Activated CD4-positive, alpha-beta T cell treated with anti-CD3 and anti-CD28 coated beads, Interleukin-2, Interleukin-6, amounts not matched to agents 100 ng/mL and 50 ng/mL, durations not matched to agents 16 hours and 8 hours (primary cell): ENCODE measurements at regions not wholly inside any gene's neighbourhood (a gene's known extent, or its start where the extent isn't known, plus 50 kb on each side); places are given as distances from the start of the nearest gene placed in this dataset.
"Not testable (repeated sequence)": the region's sequence is repeated elsewhere in the genome, so short reads cannot be mapped to it uniquely, and the experiment has no call there.

Source experiments
- DNase-seq: peaks from one replicate; pipeline ENCODE4 v3.0.0-alpha.2; 2020

DNA sequence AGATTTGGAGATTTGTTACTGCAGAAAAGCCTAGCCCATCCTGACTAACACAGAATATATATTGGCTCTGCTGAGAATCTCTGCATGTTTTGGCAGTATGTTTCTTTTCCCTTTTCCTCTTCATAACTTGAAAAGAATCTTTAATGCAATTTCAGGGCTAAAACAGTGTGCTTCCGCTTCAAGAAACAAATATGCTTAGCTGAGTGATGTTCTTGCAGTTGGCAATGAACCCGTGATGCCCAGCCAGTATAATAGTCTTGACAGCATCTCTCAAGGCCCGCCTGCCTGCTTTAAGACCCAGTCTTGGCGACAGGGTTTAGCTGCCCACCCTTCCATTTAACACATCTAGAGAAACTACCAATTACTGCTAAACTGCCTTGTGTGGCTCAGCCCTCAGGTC lies 184.5 kb downstream of the INO80D start:
- no peak for DNase-seq

DNA sequence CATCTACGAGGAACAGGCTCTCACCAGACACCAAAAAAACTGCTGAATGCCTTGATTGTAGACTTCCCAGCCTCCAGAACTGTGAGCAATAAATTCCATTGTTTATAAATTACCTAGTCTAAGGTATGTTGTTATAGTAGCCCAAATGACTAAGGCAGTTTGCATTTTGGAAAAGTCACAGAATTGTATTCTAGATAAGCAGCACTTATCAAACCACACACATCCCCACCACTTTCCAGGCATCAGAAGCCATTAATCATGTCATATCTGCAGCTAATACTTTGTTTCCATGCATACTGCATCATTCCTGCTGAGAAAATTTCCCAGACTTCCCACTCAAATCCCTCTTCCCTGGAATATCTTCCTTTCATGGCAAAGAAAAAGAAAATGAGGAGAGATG lies 187.2 kb downstream of the INO80D start:
- no peak for DNase-seq

DNA sequence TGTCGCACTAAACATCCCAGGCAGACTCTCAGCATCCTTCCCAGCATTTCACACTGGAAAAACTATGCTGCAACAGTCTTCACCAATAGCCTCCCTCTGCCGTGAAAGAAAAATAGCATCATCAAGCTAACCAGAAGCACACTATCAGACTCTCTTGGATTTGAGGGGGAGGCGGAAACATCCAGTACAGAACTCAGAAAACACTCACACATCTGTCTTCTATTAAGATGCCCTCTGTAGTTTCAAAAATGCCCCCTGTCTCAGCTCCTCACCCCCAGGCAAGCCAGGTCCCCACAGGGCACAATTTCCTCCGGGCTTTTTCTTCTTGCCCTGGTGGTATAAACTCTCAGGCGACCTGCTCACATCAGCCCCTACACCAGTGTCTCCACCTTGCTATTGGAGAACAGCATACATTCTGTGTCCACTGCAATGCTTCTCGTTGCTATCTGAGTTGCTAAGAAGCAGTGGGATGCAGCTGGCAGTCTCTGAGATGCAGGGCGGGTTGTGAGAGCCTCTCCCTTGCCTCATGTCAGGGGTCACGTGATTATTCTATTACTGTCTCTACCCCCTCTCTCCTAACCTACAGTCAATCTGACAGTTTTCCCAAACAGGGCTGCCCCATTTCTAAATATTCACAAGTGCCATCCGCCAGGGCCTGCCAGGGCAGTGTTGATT lies 189.9 kb downstream of the INO80D start:
- DNase-seq: no peak

DNA sequence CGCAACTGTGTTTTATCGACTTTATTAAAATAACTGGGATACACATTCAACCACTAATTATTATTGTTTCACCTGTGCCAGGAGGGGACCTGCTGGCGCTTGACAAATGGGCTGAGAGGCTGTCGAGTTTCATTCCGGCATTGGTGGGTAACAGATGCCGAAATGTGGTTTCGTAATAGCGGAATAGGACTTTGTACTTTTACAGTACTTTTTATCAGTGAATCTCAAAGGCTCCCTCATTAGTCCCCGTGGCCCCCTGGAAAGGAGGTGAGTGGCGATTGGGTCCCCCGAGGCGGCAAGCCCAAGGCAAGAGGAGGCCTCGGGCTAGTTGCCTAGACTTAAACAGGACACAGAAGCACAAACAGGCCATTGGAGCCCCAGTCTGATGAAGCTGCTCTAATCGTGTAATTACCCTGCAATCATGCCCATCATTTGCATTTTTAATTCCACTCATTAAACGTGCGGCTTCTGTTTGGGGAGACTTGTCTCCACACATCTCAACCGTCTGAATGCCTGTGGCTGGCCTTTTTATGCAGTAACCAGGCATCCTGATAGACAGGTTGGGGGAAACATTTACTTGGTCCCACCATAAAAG lies 193.2 kb downstream of the INO80D start:
- DNase-seq: no peak

DNA sequence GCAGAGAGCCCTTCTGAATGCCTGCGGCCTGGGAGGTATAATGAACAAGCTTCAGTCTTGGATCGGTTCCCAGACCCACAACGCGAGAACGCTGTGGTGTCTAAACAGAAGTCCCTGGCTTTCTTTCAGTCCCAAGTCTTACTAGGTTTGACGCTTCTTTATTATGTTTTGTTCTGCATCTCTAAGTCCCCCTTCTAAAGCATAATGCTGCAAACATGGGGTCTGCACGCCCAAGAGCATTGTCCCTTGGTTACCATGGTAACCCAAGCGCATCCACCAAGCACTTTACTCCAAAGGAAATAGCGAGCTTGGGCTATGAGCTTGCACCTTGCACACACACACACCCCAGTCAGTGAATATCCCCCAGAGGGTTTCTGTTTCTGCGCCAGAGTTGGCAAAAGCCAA lies 193.7 kb downstream of the INO80D start:
- DNase-seq: no peak

GRCh38 chr2:205889114-205889513 lies 196.9 kb downstream of the INO80D start:
- DNase-seq: no peak

DNA sequence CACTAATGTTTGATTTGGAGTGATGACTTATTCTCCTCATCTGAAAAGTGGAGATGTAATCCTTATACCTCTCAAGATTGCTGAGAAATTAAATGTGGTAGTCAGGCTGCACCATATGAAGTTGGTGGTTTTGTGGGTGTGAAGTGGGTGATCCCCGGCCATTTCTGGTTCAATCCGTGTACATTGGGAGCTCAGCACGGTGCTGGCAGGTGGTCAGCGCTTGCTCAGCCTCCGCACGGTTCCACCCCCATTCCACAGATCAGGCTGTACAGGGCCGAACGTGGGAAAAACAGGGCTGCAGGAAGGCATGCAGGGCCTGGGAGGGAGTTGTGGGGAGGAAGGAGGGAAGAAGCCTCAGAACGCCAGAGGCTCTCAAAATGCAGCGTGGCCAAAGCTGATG lies 198.3 kb downstream of the INO80D start:
- DNase-seq: no peak

- peak; percentile 81 for DNase-seq
Measured at GRCh38 chr2:205885492-205886099, 200.4 kb downstream of the INO80D start.

DNA sequence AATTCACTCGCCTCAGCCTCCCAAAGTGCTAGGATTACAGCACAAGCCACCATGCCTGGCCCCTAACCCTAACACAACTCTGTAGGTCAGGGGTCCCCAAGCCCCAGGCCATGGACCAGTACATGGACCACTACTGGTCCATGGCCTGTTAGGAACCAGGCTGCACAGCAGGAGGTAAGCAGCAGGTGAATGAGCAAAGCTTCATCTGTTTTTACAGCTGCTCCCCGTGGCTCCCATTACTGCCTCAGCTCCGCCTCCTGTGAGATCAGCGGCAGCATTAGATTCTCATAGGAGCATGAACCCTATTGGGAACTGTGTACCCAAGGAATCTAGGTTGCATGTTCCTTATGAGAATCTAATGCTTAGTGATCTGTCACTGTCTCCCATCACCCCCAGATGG lies 201.7 kb downstream of the NRP2 start:
- no peak for DNase-seq

- no peak for DNase-seq
Measured at GRCh38 chr2:205882806-205883425, 200.6 kb downstream of the NRP2 start.

DNA sequence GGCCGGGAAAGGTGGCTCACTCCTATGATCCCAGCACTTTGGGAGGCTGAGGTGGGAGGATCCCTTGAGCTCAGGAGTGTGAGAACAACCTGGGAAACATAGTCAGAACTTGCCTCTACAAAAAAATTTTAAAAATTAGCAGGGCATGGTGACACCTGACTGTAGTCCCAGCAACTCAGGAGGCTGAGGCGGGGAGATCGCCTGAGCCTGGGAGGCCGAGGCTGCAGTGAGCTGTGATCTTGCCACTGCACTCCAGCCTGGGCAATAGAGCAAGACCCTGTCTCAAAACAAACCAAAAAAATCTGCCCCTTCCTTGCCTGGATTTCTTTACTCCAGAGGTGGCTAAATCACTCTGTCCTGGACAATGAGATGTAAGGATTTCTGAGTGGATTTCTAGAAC lies 197.7 kb downstream of the NRP2 start:
- no peak for DNase-seq

DNA sequence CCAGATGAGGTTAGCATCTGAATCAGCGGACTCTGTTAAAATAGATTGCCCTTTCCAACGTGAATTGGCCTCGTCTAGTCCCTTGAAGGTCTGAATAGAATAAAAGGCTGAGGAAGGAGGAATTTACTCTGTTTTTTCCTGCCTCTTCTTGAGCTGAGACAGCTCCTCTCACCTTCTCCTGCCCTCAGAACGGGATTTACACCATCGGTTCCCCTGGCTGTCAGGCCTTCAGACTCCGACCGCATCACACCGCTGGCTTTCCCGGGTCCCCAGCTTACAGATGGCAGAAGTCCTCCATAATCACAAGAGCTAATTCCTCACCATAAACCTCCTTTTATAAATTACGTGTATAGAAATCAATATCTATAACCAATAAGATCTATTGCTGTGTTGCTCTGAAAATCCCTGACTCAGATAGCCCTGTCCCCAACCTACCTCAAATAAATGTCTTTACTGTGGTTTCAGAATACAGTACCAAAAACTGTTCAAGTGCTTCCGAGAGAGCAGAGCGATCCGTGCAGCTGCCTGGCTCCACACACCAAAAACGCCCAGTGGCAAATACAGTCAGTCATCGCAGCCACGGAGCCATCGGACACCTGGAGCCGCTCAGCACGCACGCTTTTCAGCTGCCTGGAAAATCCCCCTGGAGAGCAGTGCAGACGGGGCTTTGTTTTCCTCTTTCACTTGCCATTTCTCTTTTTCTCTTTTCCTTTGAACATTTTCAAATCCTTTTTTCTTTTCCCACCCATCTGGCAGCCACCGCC lies 196.9 kb downstream of the NRP2 start:
- no peak for DNase-seq

GRCh38 chr2:205877496-205877895 lies 195.2 kb downstream of the NRP2 start:
- no peak for DNase-seq

DNA sequence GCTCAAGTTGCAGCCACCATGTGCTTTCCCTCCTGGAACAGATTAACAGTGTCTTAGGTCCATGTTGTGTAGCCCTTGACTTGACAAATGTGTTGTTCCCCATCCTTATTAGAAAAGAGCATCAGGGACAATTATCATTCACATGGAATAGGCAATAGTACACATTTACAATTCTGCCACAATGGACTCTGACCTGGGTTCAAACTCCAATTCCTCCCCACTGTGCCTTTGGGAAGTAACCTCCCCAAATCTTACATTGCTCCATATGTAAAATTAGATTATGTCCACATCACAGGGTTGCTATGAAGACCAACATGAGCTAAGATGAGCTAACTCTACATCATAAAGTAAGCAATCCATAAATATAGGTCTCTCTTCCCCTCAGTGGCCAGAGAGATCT lies 193.8 kb downstream of the NRP2 start:
- DNase-seq: no peak

DNA sequence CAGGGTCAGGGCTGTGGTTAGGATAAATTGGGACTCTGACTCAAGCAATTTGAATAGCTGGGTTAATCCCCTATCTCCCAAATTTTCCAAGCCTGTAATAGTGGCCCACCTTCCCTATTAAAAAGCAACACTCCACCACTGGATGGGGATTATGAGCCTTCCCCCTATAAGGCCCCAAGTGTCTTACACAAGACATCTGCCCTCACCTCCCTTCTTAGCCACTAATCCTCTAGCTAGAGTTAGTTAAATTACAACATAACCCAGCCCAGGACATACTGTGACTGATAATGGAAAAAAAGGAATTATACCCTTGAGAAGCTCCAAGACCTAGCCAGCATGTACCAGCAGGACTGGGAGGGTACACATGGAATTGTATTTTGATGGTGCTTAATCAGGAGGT lies 190.4 kb downstream of the NRP2 start:
- no peak for DNase-seq

- no peak for DNase-seq
Measured at GRCh38 chr2:205869439-205869838, 187.1 kb downstream of the NRP2 start.

DNA sequence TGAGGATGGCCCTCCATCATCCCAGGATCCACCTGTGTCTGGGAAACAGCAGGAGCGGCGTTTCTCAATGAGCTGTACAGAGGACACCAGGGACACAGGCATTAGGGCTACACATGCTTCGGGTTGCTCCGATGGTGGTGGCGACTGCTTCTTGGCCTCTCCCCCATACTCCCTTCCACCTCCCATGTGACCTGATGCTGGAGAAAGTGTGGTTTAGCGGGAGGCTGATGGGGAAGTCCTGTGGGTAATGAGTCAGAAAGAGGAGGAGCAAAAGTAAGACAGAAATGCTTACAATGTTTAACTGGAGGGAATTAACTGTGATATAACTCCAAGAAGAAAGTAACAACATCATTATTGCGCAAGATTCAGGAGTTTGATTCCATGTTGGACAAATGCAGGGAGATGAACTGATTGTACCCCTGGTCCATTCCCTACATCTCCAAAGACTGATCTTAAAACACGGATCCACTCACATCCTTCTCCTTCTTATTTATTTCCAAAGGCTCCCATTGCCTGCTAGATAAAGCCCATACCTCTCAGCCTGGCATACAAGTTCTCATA lies 186.6 kb downstream of the NRP2 start:
- peak; percentile 79 for DNase-seq

- DNase-seq: peak; percentile 49
Measured at GRCh38 chr2:205868053-205868452, 185.8 kb downstream of the NRP2 start.

- DNase-seq: peak; percentile 12
Measured at GRCh38 chr2:205867371-205867770, 185.1 kb downstream of the NRP2 start.

DNA sequence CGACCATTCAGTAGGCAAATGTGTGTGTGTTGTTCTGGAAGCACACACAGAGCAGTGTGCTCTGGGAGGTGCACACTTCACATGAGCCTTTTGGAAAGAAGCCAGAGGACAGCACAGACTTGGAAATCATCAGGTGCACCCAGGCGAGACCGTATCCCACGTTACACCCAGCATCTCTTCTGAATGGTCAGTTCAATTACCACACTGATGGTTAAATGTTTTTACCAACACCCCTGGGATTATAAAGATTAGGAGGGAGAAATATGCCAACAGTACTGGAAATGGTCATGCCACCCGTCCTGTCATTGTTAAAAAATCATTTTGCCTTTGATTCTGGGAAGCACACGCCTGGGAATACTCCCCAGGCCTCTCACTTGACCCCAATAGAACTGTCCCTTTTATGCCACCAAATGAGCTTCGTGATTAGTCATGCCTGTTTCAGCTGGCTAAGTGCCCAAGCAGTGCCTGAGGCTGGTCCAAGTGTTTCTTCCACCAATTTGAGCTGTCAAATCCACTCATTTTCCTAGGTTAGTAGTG lies 183.7 kb downstream of the NRP2 start:
- no peak for DNase-seq

GRCh38 chr2:205865056-205865455 lies 182.8 kb downstream of the NRP2 start:
- DNase-seq: no peak

DNA sequence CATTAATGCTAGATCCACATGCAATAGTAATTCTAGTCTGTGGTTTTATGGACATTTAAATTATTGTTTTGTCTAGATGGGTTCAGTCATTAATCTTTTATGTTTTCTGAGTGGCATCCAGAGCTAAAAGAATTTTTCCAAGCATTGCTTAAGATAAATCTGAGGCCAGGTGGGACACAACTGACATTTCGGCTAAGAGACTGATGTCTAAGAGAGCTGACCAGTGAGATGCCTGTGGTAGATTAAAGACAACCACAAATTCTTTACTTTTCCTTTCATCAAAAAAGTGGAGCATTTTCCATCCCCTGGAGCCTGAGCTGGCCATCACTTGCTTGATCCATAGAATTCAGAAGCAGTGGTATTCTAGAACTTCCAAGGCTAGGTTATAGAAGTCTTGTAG lies 182.2 kb downstream of the NRP2 start:
- no peak for DNase-seq

- DNase-seq: not testable (repeated sequence)
Measured at GRCh38 chr2:205862761-205863160, 180.5 kb downstream of the NRP2 start.
